Activated CD4-positive, alpha-beta T cell treated with anti-CD3 and anti-CD28 coated beads, Interleukin-2, amount 10 ng/mL, durations not matched to agents 24 days and 14 days (primary cell): ENCODE measurements at regions not wholly inside any gene's neighbourhood (a gene's known extent, or its start where the extent isn't known, plus 50 kb on each side); places are given as distances from the start of the nearest gene placed in this dataset.

Experiments used
- DNase-seq: peaks from one replicate; pipeline ENCODE4 v3.0.0; 2022
- H3K27ac Mint-ChIP-seq: one replicate; pipeline ENCODE4 v1.8.0; 2022; ENCODE audit warnings: mild to moderate bottlenecking, mixed read lengths
- H3K27me3 Mint-ChIP-seq: one replicate; pipeline ENCODE4 v1.8.0; 2022; ENCODE audit warnings: mixed read lengths
- H3K36me3 Mint-ChIP-seq: one replicate; pipeline ENCODE4 v1.8.0; 2022; ENCODE audit warnings: low read depth, mild to moderate bottlenecking, mixed read lengths
- H3K4me1 Mint-ChIP-seq: one replicate; pipeline ENCODE4 v1.8.0; 2021; ENCODE audit warnings: mixed read lengths
- H3K4me3 Mint-ChIP-seq: one replicate; pipeline ENCODE4 v1.8.0; 2022; ENCODE audit warnings: mild to moderate bottlenecking, moderate library complexity, mixed read lengths
- H3K9me3 Mint-ChIP-seq: one replicate; pipeline ENCODE4 v1.8.0; 2021; ENCODE audit warnings: mixed read lengths
- intact Hi-C: fragments of 100-400 bp; cut with micrococcal nuclease; formaldehyde crosslinking; loops from one replicate; pipeline ENCODE4 v1.15.1; 2023

DNA sequence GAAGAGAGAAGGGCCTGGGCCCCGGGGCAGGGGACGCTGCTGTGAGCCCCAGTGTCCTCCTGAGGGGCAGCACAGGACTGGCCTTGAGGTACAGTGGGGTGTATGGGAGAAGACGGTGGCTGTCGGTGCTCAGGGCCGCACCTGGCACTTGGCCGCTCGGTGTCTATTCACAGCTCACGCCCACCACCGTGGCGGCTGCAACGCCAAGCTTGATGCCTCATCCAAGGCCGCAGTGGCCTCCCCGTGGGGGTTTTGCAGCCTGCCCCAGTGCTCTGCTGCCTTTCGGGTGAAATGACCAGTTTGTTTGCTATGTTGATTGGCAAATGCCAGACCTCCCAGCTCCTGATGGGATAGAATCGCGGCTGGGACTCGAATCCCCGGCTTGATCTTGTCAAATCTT is 79.5 kb upstream of the SLCO4A1 start:
- Mint-ChIP-seq H3K27me3 (peaks cover 15% of the 10 kb centered on the region), H3K27ac (no peak overlapping the region), H3K9me3 (no peaks in the 10 kb centered on the region), H3K4me3 (no peak overlapping the region), H3K4me1 (no peaks in the 10 kb centered on the region), H3K36me3 (no peaks in the 10 kb centered on the region)
- intact Hi-C loops, result no loop called here
- no peak for DNase-seq

GRCh38 chr20:62563561-62563960 is 78.7 kb upstream of the SLCO4A1 start:
- intact Hi-C loops, result no loop called here
- no peaks in the 10 kb centered on the region for H3K36me3 Mint-ChIP-seq
- no peak overlapping the region for H3K4me3 Mint-ChIP-seq
- no peaks in the 10 kb centered on the region for H3K4me1 Mint-ChIP-seq
- peaks cover 15% of the 10 kb centered on the region for H3K27me3 Mint-ChIP-seq
- no peaks in the 10 kb centered on the region for H3K9me3 Mint-ChIP-seq
- DNase-seq, result no peak
- no peak overlapping the region for H3K27ac Mint-ChIP-seq

GRCh38 chr20:62564456-62565245 is 77.7 kb upstream of the SLCO4A1 start:
- no peaks in the 10 kb centered on the region for H3K4me1 Mint-ChIP-seq

GRCh38 chr20:62566266-62566665 is 76.0 kb upstream of the SLCO4A1 start:
- Mint-ChIP-seq H3K36me3 (no peaks in the 10 kb centered on the region), H3K4me3 (no peak overlapping the region), H3K9me3 (no peaks in the 10 kb centered on the region), H3K27me3 (peaks cover 14% of the 10 kb centered on the region), H3K4me1 (no peaks in the 10 kb centered on the region), H3K27ac (no peak overlapping the region)
- intact Hi-C loops, result no loop called here
- DNase-seq, result no peak

More at GRCh38 chr20:62564456-62565245, 77.7 kb upstream of the SLCO4A1 start:
- no peak overlapping the region for H3K4me3 Mint-ChIP-seq
- intact Hi-C loops, result no loop called here
- DNase-seq, result no peak
- no peaks in the 10 kb centered on the region for H3K9me3 Mint-ChIP-seq
- no peak overlapping the region for H3K27ac Mint-ChIP-seq
- no peaks in the 10 kb centered on the region for H3K36me3 Mint-ChIP-seq
- H3K27me3 Mint-ChIP-seq, result peaks cover 15% of the 10 kb centered on the region

DNA sequence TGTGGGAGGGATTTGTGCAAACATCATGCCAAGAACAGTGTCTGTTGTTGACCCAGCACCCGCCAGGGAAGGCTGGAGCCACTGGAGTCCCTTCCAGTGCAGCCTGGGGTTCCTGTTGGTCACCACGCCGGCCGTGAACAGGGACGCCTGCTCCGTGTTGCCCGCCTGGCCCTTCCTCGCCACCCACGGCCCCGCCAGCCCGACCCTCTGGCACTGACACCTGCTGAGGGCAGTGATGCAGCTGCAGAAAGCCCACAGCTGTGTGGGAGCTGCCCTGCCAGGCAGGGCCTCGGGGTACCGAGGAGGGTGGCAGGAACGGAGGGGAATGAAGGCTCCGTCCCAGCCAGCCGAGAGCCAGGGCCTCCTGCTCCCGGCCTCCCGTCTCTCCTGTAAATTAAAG is 75.5 kb upstream of the SLCO4A1 start:
- Mint-ChIP-seq H3K27me3 (peaks cover 9% of the 10 kb centered on the region), H3K4me3 (no peak overlapping the region), H3K4me1 (no peaks in the 10 kb centered on the region), H3K36me3 (no peaks in the 10 kb centered on the region), H3K9me3 (no peaks in the 10 kb centered on the region), H3K27ac (no peak overlapping the region)
- DNase-seq, result no peak
- intact Hi-C loops, result no loop called here

- Mint-ChIP-seq H3K4me1 (no peaks in the 10 kb centered on the region), H3K36me3 (no peaks in the 10 kb centered on the region), H3K9me3 (no peaks in the 10 kb centered on the region), H3K27me3 (peaks cover 8% of the 10 kb centered on the region), H3K27ac (no peak overlapping the region), H3K4me3 (no peak overlapping the region)
- no peak for DNase-seq
- intact Hi-C loops, result no loop called here
Measured at GRCh38 chr20:62567246-62568044, 74.9 kb upstream of the SLCO4A1 start.

- Mint-ChIP-seq H3K36me3 (no peaks in the 10 kb centered on the region), H3K4me3 (no peak overlapping the region), H3K27me3 (peaks cover 8% of the 10 kb centered on the region), H3K9me3 (no peaks in the 10 kb centered on the region), H3K27ac (no peak overlapping the region), H3K4me1 (no peaks in the 10 kb centered on the region)
- intact Hi-C loops, result no loop called here
- no peak for DNase-seq
Measured at GRCh38 chr20:62568045-62568389, 74.3 kb upstream of the SLCO4A1 start.

GRCh38 chr20:62569615-62570014 is 72.7 kb upstream of the SLCO4A1 start:
- peaks cover 15% of the 10 kb centered on the region for H3K27me3 Mint-ChIP-seq
- DNase-seq, result no peak
- H3K36me3 Mint-ChIP-seq, result no peaks in the 10 kb centered on the region
- no peak overlapping the region for H3K4me3 Mint-ChIP-seq
- no peak overlapping the region for H3K27ac Mint-ChIP-seq
- H3K4me1 Mint-ChIP-seq, result no peaks in the 10 kb centered on the region
- intact Hi-C loops, result no loop called here
- no peaks in the 10 kb centered on the region for H3K9me3 Mint-ChIP-seq

GRCh38 chr20:62570403-62570802 is 71.9 kb upstream of the SLCO4A1 start:
- peaks cover 15% of the 10 kb centered on the region for H3K27me3 Mint-ChIP-seq
- DNase-seq, result no peak
- H3K36me3 Mint-ChIP-seq, result no peaks in the 10 kb centered on the region
- no peak overlapping the region for H3K4me3 Mint-ChIP-seq
- H3K9me3 Mint-ChIP-seq, result no peaks in the 10 kb centered on the region
- no peak overlapping the region for H3K27ac Mint-ChIP-seq
- intact Hi-C loops, result no loop called here
- H3K4me1 Mint-ChIP-seq, result no peaks in the 10 kb centered on the region

GRCh38 chr20:62570897-62571668 is 71.2 kb upstream of the SLCO4A1 start:
- Mint-ChIP-seq H3K4me1 (no peaks in the 10 kb centered on the region), H3K9me3 (no peaks in the 10 kb centered on the region)

GRCh38 chr20:62571669-62572344 is 70.5 kb upstream of the SLCO4A1 start:
- H3K9me3 Mint-ChIP-seq, result no peaks in the 10 kb centered on the region
- no peak overlapping the region for H3K4me3 Mint-ChIP-seq
- H3K27ac Mint-ChIP-seq, result no peak overlapping the region
- intact Hi-C loops, result no loop called here
- no peaks in the 10 kb centered on the region for H3K36me3 Mint-ChIP-seq
- H3K4me1 Mint-ChIP-seq, result no peaks in the 10 kb centered on the region
- peak; percentile 62 for DNase-seq
- H3K27me3 Mint-ChIP-seq, result peaks cover 15% of the 10 kb centered on the region

More at GRCh38 chr20:62570897-62571668, 71.2 kb upstream of the SLCO4A1 start:
- Mint-ChIP-seq H3K27me3 (peaks cover 15% of the 10 kb centered on the region), H3K4me3 (no peak overlapping the region), H3K36me3 (no peaks in the 10 kb centered on the region), H3K27ac (no peak overlapping the region)
- intact Hi-C loops, result no loop called here
- DNase-seq, result no peak

DNA sequence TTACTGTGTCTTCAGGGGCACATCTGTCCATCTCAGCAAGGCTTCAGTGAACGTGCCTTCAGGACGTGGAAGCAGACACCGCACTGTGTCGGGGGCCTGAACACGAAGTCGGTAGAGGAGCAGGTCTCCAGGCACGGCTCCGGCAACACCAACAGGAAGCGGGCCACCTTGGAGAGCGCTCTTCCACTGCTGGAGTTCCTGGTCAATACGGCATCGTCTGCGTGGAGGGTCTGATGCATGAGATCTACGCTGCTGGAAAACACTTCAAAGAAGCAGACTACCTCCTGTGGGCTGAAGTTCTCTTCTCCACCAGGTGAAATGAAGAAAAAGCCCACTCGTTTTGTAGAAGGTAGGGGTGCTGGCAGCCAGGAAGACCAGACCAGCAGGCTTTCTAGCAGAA is 69.3 kb upstream of the SLCO4A1 start:
- H3K27me3 Mint-ChIP-seq, result peaks cover 15% of the 10 kb centered on the region
- H3K36me3 Mint-ChIP-seq, result no peaks in the 10 kb centered on the region
- no peaks in the 10 kb centered on the region for H3K9me3 Mint-ChIP-seq
- H3K4me3 Mint-ChIP-seq, result no peak overlapping the region
- intact Hi-C loops, result no loop called here
- no peak overlapping the region for H3K27ac Mint-ChIP-seq
- no peaks in the 10 kb centered on the region for H3K4me1 Mint-ChIP-seq
- DNase-seq, result no peak

- no peak overlapping the region for H3K4me3 Mint-ChIP-seq
- intact Hi-C loops, result no loop called here
- no peaks in the 10 kb centered on the region for H3K9me3 Mint-ChIP-seq
- no peak for DNase-seq
- no peaks in the 10 kb centered on the region for H3K4me1 Mint-ChIP-seq
- H3K36me3 Mint-ChIP-seq, result no peaks in the 10 kb centered on the region
- H3K27ac Mint-ChIP-seq, result no peak overlapping the region
- H3K27me3 Mint-ChIP-seq, result peaks cover 17% of the 10 kb centered on the region
Measured at GRCh38 chr20:62573817-62574216, 68.5 kb upstream of the SLCO4A1 start.
